Body of pancreas (tissue), 4 donors: ENCODE measurements at regions not wholly inside any gene's neighbourhood (a gene's known extent, or its start where the extent isn't known, plus 50 kb on each side); places are given as distances from the start of the nearest gene placed in this dataset.

Source experiments
- ATAC-seq: fragments of 150-250 bp; one replicate; pipeline ENCODE4 v1.9.1; 2016
- DNase-seq, 4 donors: peaks; one replicate each; pipeline ENCODE4 v3.0.0-alpha.2; 2019
- H3K27ac ChIP-seq, 4 donors: fragments of 200-600 bp; sonication (generic); 1 replicate in 3 of 4; 2 replicates in 1 of 4; pipeline versions ENCODE4 v1.5.1 to v1.6.1; 2016 to 2019; ENCODE audit warnings: mild to moderate bottlenecking in 1 of 4, mixed read lengths in 1 of 4, moderate library complexity in 1 of 4
- H3K27me3 ChIP-seq, 2 donors: fragments of 200-600 bp; sonication (generic); one replicate each; pipeline ENCODE4 v1.6.0; 2016; ENCODE audit warnings: mild to moderate bottlenecking in 1 of 2
- H3K36me3 ChIP-seq, 2 donors: fragments of 200-600 bp; sonication (generic); replicated peaks in 1 of 2; 2 replicates each; pipeline ENCODE4 v1.5.1; 2016; ENCODE audit warnings: low read depth in 2 of 2; ENCODE audit not compliant: insufficient read depth in 1 of 2
- H3K4me1 ChIP-seq: fragments of 200-600 bp; sonication (generic); one replicate; pipeline ENCODE4 v1.6.0; 2016
- H3K4me3 ChIP-seq, 2 donors: fragments of 200-600 bp; sonication (generic); 1 replicate in 1 of 2; 2 replicates in 1 of 2; pipeline ENCODE4 v1.5.1; 2016 to 2019
- H3K9me3 ChIP-seq, 3 donors: fragments of 200-600 bp; sonication (generic); 1 replicate in 2 of 3; 2 replicates in 1 of 3; pipeline ENCODE4 v1.5.1; 2016
- CTCF ChIP-seq, 7 experiments: fragments of 450-650 bp in 4 of 7; fragments of 200-600 bp in 3 of 7; sonication (generic) in 3 of 7; IDR thresholded peaks; one replicate each; pipeline ENCODE4 v1.5.1; 2016 to 2019; ENCODE audit warnings: antibody characterized with exemption in 7 of 7
- POLR2A ChIP-seq, 3 donors: fragments of 450-650 bp; IDR thresholded peaks; one replicate each; pipeline ENCODE4 v1.6.1; 2016; ENCODE audit warnings: antibody characterized with exemption in 3 of 3, mild to moderate bottlenecking in 2 of 3
- WGBS, 2 donors: methylation state at CpG; one replicate each; pipeline ENCODE4 v1.1.5; 2017; 5-methylcytosine and 5-hydroxymethylcytosine counted together
- intact Hi-C: fragments of 100-400 bp; cut with DNase I; formaldehyde crosslinking; loops from one replicate; pipeline ENCODE4 v1.15.1; 2023

- no peak for TF ChIP-seq CTCF (IDR thresholded peaks at IDR 0.05)
- TF ChIP-seq POLR2A (IDR thresholded peaks at IDR 0.05), result no peak
- Histone ChIP-seq H3K9me3 (no peaks in the 10 kb centered on the region), H3K36me3 (no peaks in the 10 kb centered on the region), H3K4me1 (no peaks in the 10 kb centered on the region), H3K27me3 (no peaks in the 10 kb centered on the region), H3K27ac (no peak overlapping the region), H3K4me3 (no peak overlapping the region)
- intact Hi-C loops, result no loop called here
- DNase-seq (no peak), ATAC-seq (no peak)
These were observed 90.2 kb upstream of the PPM1H start for GRCh38 chr12:63025116-63025515.

GRCh38 chr12:63023926-63024325 lies 89.0 kb upstream of the PPM1H start:
- DNase-seq (no peak), ATAC-seq (no peak)
- no peak for TF ChIP-seq CTCF (IDR thresholded peaks at IDR 0.05)
- no peak for TF ChIP-seq POLR2A (IDR thresholded peaks at IDR 0.05)
- H3K36me3 ChIP-seq, result no peaks in the 10 kb centered on the region
- intact Hi-C loops, result no loop called here
- no peak overlapping the region for H3K27ac ChIP-seq
- H3K4me3 ChIP-seq, result no peak overlapping the region
- H3K27me3 ChIP-seq, result no peaks in the 10 kb centered on the region
- no peaks in the 10 kb centered on the region for H3K9me3 ChIP-seq
- no peaks in the 10 kb centered on the region for H3K4me1 ChIP-seq

GRCh38 chr12:63021116-63021515 lies 86.2 kb upstream of the PPM1H start:
- H3K36me3 ChIP-seq, result no peaks in the 10 kb centered on the region
- intact Hi-C loops, result no loop called here
- no peaks in the 10 kb centered on the region for H3K9me3 ChIP-seq
- no peak for TF ChIP-seq POLR2A (IDR thresholded peaks at IDR 0.05)
- TF ChIP-seq CTCF (IDR thresholded peaks at IDR 0.05), result no peak
- no peak overlapping the region for H3K4me3 ChIP-seq
- no peaks in the 10 kb centered on the region for H3K27me3 ChIP-seq
- DNase-seq (no peak), ATAC-seq (no peak)
- H3K4me1 ChIP-seq, result no peaks in the 10 kb centered on the region
- H3K27ac ChIP-seq, result no peak overlapping the region
- WGBS, 2 donors, result 80 to 84% methylated on average over 6 of the region's 6 CpGs

- no peak for ATAC-seq
These were observed 85.3 kb upstream of the PPM1H start for GRCh38 chr12:63020269-63020668.

More at GRCh38 chr12:63020269-63020668, 85.3 kb upstream of the PPM1H start:
- intact Hi-C loops, result no loop called here
- H3K27me3 ChIP-seq, result no peaks in the 10 kb centered on the region
- no peak for DNase-seq
- no peaks in the 10 kb centered on the region for H3K9me3 ChIP-seq
- H3K4me1 ChIP-seq, result no peaks in the 10 kb centered on the region
- H3K36me3 ChIP-seq, result no peaks in the 10 kb centered on the region
- no peak overlapping the region for H3K27ac ChIP-seq
- TF ChIP-seq CTCF (IDR thresholded peaks at IDR 0.05) (no peak), POLR2A (IDR thresholded peaks at IDR 0.05) (no peak)
- no peak overlapping the region for H3K4me3 ChIP-seq
